CD14-positive monocyte (primary cell): ENCODE measurements at regions not wholly inside any gene's neighbourhood (a gene's known extent, or its start where the extent isn't known, plus 50 kb on each side); places are given as distances from the start of the nearest gene placed in this dataset.

Experiments
- DNase-seq, 3 donors: peaks; one replicate each; pipeline ENCODE4 v3.0.0-alpha.2; 2011 to 2022
- H2AFZ ChIP-seq: 2 replicates; pipeline ENCODE4 v1.6.0; 2012; ENCODE audit warnings: mild to moderate bottlenecking, low read depth, low read length, inconsistent platforms; ENCODE audit not compliant: insufficient read depth, poor library complexity, severe bottlenecking
- H3K27ac ChIP-seq, 2 donors: 1 replicate in 1 of 2; 2 replicates in 1 of 2; pipeline ENCODE4 v1.5.1; 2012 to 2013; ENCODE audit warnings: low read length in 2 of 2, control low read depth in 1 of 2, inconsistent platforms in 1 of 2, low read depth in 1 of 2, mild to moderate bottlenecking in 1 of 2
- H3K27me3 ChIP-seq, 2 donors: one replicate each; pipeline versions ENCODE4 v1.6.0 to v1.6.1; 2011 to 2013; ENCODE audit warnings: low read length in 2 of 2; ENCODE audit not compliant: control insufficient read depth in 2 of 2, insufficient read depth in 2 of 2
- H3K36me3 ChIP-seq, 2 donors: replicated peaks in 1 of 2; 1 replicate in 1 of 2; 2 replicates in 1 of 2; pipeline versions ENCODE4 v1.5.1 to v1.6.1; 2012 to 2013; ENCODE audit warnings: low read length in 2 of 2, control low read depth in 1 of 2, inconsistent platforms in 1 of 2, mild to moderate bottlenecking in 1 of 2; ENCODE audit not compliant: insufficient read depth in 2 of 2, control insufficient read depth in 1 of 2
- H3K4me1 ChIP-seq, 2 donors: 1 replicate in 1 of 2; 2 replicates in 1 of 2; pipeline versions ENCODE4 v1.5.1 to v1.6.1; 2012 to 2013; ENCODE audit warnings: low read length in 2 of 2, control low read depth in 1 of 2, inconsistent platforms in 1 of 2, mild to moderate bottlenecking in 1 of 2, moderate library complexity in 1 of 2; ENCODE audit not compliant: insufficient read depth in 2 of 2, control insufficient read depth in 1 of 2
- H3K4me2 ChIP-seq: replicated peaks from 2 replicates; pipeline ENCODE3; 2012; ENCODE audit warnings: low read length, moderate library complexity, mild to moderate bottlenecking; ENCODE audit not compliant: poor library complexity, severe bottlenecking; ENCODE audit errors: extremely low read depth
- H3K4me3 ChIP-seq, 3 experiments: fragments of 200-600 bp in 1 of 3; sonication (generic) in 1 of 3; replicated peaks in 1 of 3; 1 replicate in 2 of 3; 2 replicates in 1 of 3; pipeline ENCODE4 v1.5.1; 2011 to 2013; ENCODE audit warnings: low read length in 3 of 3, mild to moderate bottlenecking in 3 of 3, control low read depth in 2 of 3, low read depth in 2 of 3, inconsistent platforms in 1 of 3, moderate library complexity in 1 of 3
- H3K79me2 ChIP-seq: 2 replicates; pipeline ENCODE4 v1.6.0; 2012; ENCODE audit warnings: mild to moderate bottlenecking, control low read depth, inconsistent platforms, low read length, moderate library complexity; ENCODE audit not compliant: insufficient read depth
- H3K9ac ChIP-seq: 2 replicates; pipeline ENCODE4 v1.6.0; 2017; ENCODE audit warnings: low read length, mild to moderate bottlenecking; ENCODE audit not compliant: insufficient read depth, poor library complexity, severe bottlenecking
- H3K9me3 ChIP-seq, 2 donors: replicated peaks in 1 of 2; 1 replicate in 1 of 2; 2 replicates in 1 of 2; pipeline versions ENCODE4 v1.5.1 to v1.6.1; 2012 to 2013; ENCODE audit warnings: low read length in 2 of 2, control low read depth in 1 of 2; ENCODE audit not compliant: control insufficient read depth in 1 of 2, insufficient read depth in 1 of 2
- H4K20me1 ChIP-seq: 2 replicates; pipeline ENCODE4 v1.6.0; 2012; ENCODE audit warnings: mild to moderate bottlenecking, low read length, control low read depth, moderate library complexity; ENCODE audit not compliant: insufficient read depth
- H3K27ac Mint-ChIP-seq, 7 donors: one replicate each; pipeline ENCODE4 v1.8.0; 2020; ENCODE audit warnings: mild to moderate bottlenecking in 7 of 7, mixed read lengths in 7 of 7, moderate library complexity in 6 of 7, inconsistent platforms in 2 of 7
- H3K27me3 Mint-ChIP-seq, 3 donors: one replicate each; pipeline ENCODE4 v1.8.0; 2021 to 2022; ENCODE audit warnings: low read depth in 3 of 3, mild to moderate bottlenecking in 3 of 3, mixed read lengths in 3 of 3, moderate library complexity in 3 of 3, inconsistent platforms in 1 of 3
- H3K36me3 Mint-ChIP-seq, 2 donors: one replicate each; pipeline ENCODE4 v1.8.0; 2020; ENCODE audit warnings: mixed read lengths in 2 of 2, inconsistent platforms in 1 of 2, mild to moderate bottlenecking in 1 of 2
- H3K4me1 Mint-ChIP-seq: one replicate; pipeline ENCODE4 v1.8.0; 2020; ENCODE audit warnings: mild to moderate bottlenecking, mixed read lengths
- H3K4me3 Mint-ChIP-seq, 2 donors: one replicate each; pipeline ENCODE4 v1.8.0; 2020; ENCODE audit warnings: mild to moderate bottlenecking in 2 of 2, mixed read lengths in 2 of 2, moderate library complexity in 1 of 2
- H3K9me3 Mint-ChIP-seq, 7 donors: one replicate each; pipeline ENCODE4 v1.8.0; 2020 to 2022; ENCODE audit warnings: mixed read lengths in 7 of 7, mild to moderate bottlenecking in 6 of 7, moderate library complexity in 6 of 7, inconsistent platforms in 2 of 7
- CTCF ChIP-seq: fragments of 200-600 bp; IDR thresholded peaks from one replicate; pipeline ENCODE4 v1.8.0; 2022; ENCODE audit warnings: antibody characterized with exemption, mild to moderate bottlenecking
- WGBS: methylation state at CpG from one replicate; pipeline ENCODE4 v1.1.5; 2013; ENCODE audit warnings: missing lambda C conversion rate; ENCODE audit not compliant: insufficient coverage; 5-methylcytosine and 5-hydroxymethylcytosine counted together
- intact Hi-C, 2 donors: fragments of 100-400 bp; cut with micrococcal nuclease; formaldehyde crosslinking; loops; one replicate each; pipeline versions ENCODE4 v1.15.0 to v1.15.1; 2023

- no peak overlapping the region for H3K9ac ChIP-seq
- Mint-ChIP-seq H3K27ac (no peak overlapping the region), H3K27me3 (no peaks in the 10 kb centered on the region), H3K4me1 (no peaks in the 10 kb centered on the region), H3K9me3 (peaks cover 0 to 25% (median 11%) of the 10 kb centered on the region in 7 donors), H3K4me3 (no peak overlapping the region), H3K36me3 (no peaks in the 10 kb centered on the region)
- H3K4me1 ChIP-seq = no peaks in the 10 kb centered on the region
- peaks cover 3 to 12% of the 10 kb centered on the region in 2 donors for H3K9me3 ChIP-seq
- no peaks in the 10 kb centered on the region for H3K36me3 ChIP-seq
- DNase-seq = no peak
- H3K27me3 ChIP-seq = no peaks in the 10 kb centered on the region
- H3K79me2 ChIP-seq = no peaks in the 10 kb centered on the region
- H3K27ac ChIP-seq = no peak overlapping the region
- no peak overlapping the region for H3K4me2 ChIP-seq
- TF ChIP-seq CTCF = no peak
- H4K20me1 ChIP-seq = no peaks in the 10 kb centered on the region
- WGBS = no CpG with 5 or more reads among the region's 4 CpGs
- H2AFZ ChIP-seq = no peak overlapping the region
- intact Hi-C loops = no loop called here
- H3K4me3 ChIP-seq = no peak overlapping the region
These were observed 161.0 kb upstream of the UBE2E2 start for GRCh38 chr3:23041918-23042696.

GRCh38 chr3:23044463-23044862 is 158.7 kb upstream of the UBE2E2 start:
- H3K36me3 Mint-ChIP-seq = no peaks in the 10 kb centered on the region

More at GRCh38 chr3:23044463-23044862, 158.7 kb upstream of the UBE2E2 start:
- Histone ChIP-seq H3K79me2 (no peaks in the 10 kb centered on the region), H3K36me3 (no peaks in the 10 kb centered on the region), H3K4me1 (no peaks in the 10 kb centered on the region), H3K4me3 (no peak overlapping the region), H3K9me3 (peaks cover 3 to 12% of the 10 kb centered on the region in 2 donors), H3K4me2 (no peak overlapping the region), H4K20me1 (no peaks in the 10 kb centered on the region), H3K9ac (no peak overlapping the region), H2AFZ (no peak overlapping the region), H3K27ac (no peak overlapping the region), H3K27me3 (no peaks in the 10 kb centered on the region)
- Mint-ChIP-seq H3K27me3 (no peaks in the 10 kb centered on the region), H3K9me3 (peaks cover 3 to 30% (median 18%) of the 10 kb centered on the region in 7 donors), H3K4me1 (no peaks in the 10 kb centered on the region), H3K4me3 (no peak overlapping the region), H3K27ac (peak overlapping the region in 1 of 7 donors; percentile 3)
- TF ChIP-seq CTCF = no peak
- intact Hi-C loops = no loop called here
- DNase-seq = no peak
- no CpG with 5 or more reads among the region's 1 CpG for WGBS
